Lower lobe of right lung (tissue), 2 donors: ENCODE measurements at regions not wholly inside any gene's neighbourhood (a gene's known extent, or its start where the extent isn't known, plus 50 kb on each side); places are given as distances from the start of the nearest gene placed in this dataset.

Experiments
- ATAC-seq, 2 donors: fragments of 200-7000 bp; cut with Tn5 transposase; one replicate each; pipeline ENCODE4 v1.9.1; 2020 to 2022; ENCODE audit warnings: mild to moderate bottlenecking in 2 of 2, moderate library complexity in 2 of 2
- DNase-seq: peaks from one replicate; pipeline ENCODE4 v3.0.0-alpha.2; 2020
- H3K27ac ChIP-seq: fragments of 200-600 bp; one replicate; pipeline ENCODE4 v1.8.0; 2022
- H3K27me3 ChIP-seq: fragments of 200-600 bp; one replicate; pipeline ENCODE4 v1.8.0; 2022; ENCODE audit warnings: low read depth
- H3K36me3 ChIP-seq: fragments of 200-600 bp; one replicate; pipeline ENCODE4 v1.8.0; 2022; ENCODE audit warnings: mild to moderate bottlenecking
- H3K4me1 ChIP-seq: fragments of 200-600 bp; one replicate; pipeline ENCODE4 v1.8.0; 2022
- H3K4me3 ChIP-seq: fragments of 200-600 bp; one replicate; pipeline ENCODE4 v1.8.0; 2022; ENCODE audit warnings: mild to moderate bottlenecking
- H3K9me3 ChIP-seq: fragments of 200-600 bp; one replicate; pipeline ENCODE4 v1.8.0; 2022
- CTCF ChIP-seq: fragments of 200-600 bp; IDR thresholded peaks from one replicate; pipeline ENCODE4 v1.8.0; 2022; ENCODE audit warnings: antibody characterized with exemption, mild to moderate bottlenecking
- intact Hi-C: fragments of 100-400 bp; cut with DNase I; formaldehyde crosslinking; loops from one replicate; pipeline ENCODE4 v1.11.0; 2022
- donor health status: DM: no; HTN: yes; CAD: no; lungs with severe emphysema.

- no peak overlapping the region for H3K27ac ChIP-seq
- ATAC-seq (peak in 1 of 2 donors; percentile 23), DNase-seq (no peak)
- H3K4me1 ChIP-seq = no peaks in the 10 kb centered on the region
- peaks cover 27% of the 10 kb centered on the region for H3K27me3 ChIP-seq
- intact Hi-C loops = no loop called here
- H3K9me3 ChIP-seq = no peaks in the 10 kb centered on the region
- H3K36me3 ChIP-seq = no peaks in the 10 kb centered on the region
- H3K4me3 ChIP-seq = no peak overlapping the region
- no peak for TF ChIP-seq CTCF
Observed at GRCh38 chr1:50358962-50359361, 64.3 kb downstream of the DMRTA2 start.

DNA sequence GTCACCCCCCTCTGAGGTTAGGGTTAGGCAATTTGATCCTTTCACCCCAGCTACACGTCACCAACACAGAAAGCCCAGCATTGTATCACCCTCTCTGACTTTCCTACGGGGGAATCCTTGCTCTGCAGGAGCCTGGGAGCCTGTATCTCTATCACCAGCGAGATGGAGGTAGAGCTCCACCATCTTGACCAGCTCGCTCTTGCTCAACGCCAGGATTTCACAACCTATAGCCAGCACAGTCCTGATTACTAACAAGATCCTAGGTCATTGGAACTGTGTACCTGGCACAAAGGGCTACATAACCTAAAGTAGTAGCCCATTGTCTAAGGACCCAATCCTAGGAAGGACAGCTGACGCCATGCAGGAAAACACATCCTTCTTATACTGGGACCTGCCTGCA lies 66.1 kb downstream of the DMRTA2 start:
- peaks cover 27% of the 10 kb centered on the region for H3K27me3 ChIP-seq
- no peak for TF ChIP-seq CTCF
- DNase-seq (no peak), ATAC-seq (no peak)
- H3K36me3 ChIP-seq = no peaks in the 10 kb centered on the region
- H3K27ac ChIP-seq = no peak overlapping the region
- H3K4me1 ChIP-seq = no peaks in the 10 kb centered on the region
- H3K4me3 ChIP-seq = no peak overlapping the region
- intact Hi-C loops = no loop called here
- no peaks in the 10 kb centered on the region for H3K9me3 ChIP-seq

DNA sequence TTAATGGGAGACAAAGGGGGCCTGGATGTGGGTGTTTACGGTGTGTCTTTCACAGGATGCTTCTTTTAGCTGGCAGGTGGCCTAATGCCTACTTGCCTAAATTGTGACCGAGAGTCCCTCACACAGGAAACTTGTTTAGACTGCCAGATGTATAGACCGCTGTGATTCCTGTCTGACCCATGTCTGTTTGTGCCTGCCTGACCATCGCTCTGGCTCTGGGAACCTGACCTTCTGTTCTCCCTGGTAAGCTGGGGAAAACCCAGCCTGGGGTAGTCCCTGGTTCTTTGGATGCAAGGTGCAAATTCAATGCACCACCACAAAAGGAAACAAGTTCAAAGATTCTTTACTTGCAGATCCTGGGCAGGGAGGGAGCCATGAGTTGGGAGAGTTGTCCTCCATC lies 68.4 kb downstream of the DMRTA2 start:
- DNase-seq (no peak), ATAC-seq (no peak)
- Histone ChIP-seq H3K4me1 (no peaks in the 10 kb centered on the region), H3K4me3 (no peak overlapping the region), H3K27me3 (peaks cover 27% of the 10 kb centered on the region), H3K36me3 (no peaks in the 10 kb centered on the region), H3K9me3 (no peaks in the 10 kb centered on the region), H3K27ac (no peak overlapping the region)
- intact Hi-C loops = no loop called here
- TF ChIP-seq CTCF = no peak

DNA sequence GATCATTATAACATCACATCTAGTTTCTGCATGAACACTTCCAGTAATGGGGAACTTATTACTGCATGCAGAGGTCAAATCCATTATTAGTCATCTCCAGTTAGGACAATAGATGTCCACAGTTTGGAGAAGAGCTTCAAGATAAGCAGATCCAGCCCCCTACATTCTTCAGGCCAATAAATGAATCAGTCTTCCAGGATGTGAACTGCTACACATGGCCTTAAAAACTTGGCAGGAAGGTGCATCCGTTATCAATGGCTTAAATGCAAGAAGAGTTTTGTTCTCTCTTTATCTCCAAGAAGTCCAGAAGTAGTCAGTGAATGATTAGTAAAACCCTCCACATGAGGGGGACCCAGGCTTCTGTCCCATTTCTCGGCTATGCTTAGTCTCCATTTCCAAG lies 70.8 kb downstream of the DMRTA2 start:
- no peak overlapping the region for H3K4me3 ChIP-seq
- no peak overlapping the region for H3K27ac ChIP-seq
- no peak for DNase-seq
- H3K36me3 ChIP-seq = no peaks in the 10 kb centered on the region
- no peak for TF ChIP-seq CTCF
- ATAC-seq = no peak
- intact Hi-C loops = no loop called here
- H3K9me3 ChIP-seq = no peaks in the 10 kb centered on the region
- no peaks in the 10 kb centered on the region for H3K4me1 ChIP-seq
- peaks cover 7% of the 10 kb centered on the region for H3K27me3 ChIP-seq

DNA sequence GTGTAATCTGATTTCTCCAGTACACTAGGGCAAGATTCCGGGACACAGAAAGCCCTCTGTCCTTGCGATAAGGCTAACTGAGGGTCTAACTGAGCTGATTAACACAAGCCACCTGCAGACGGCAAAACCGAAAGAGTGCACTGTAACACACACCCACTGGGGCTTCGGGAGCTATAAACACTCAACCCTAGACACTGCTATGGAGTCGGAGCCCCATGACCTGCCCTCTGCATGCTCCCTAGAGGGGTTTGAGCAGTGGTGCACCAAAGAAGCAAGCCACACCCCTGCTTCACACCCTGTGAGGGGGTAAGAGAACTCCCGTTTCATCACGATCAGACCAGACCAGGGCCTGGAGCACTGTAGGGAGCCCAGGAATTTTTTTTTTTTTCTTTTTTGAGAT lies 72.4 kb downstream of the DMRTA2 start:
- H3K36me3 ChIP-seq = no peaks in the 10 kb centered on the region
- intact Hi-C loops = no loop called here
- no peaks in the 10 kb centered on the region for H3K9me3 ChIP-seq
- no peak overlapping the region for H3K27ac ChIP-seq
- no peaks in the 10 kb centered on the region for H3K27me3 ChIP-seq
- ATAC-seq = no peak
- no peaks in the 10 kb centered on the region for H3K4me1 ChIP-seq
- no peak for TF ChIP-seq CTCF
- no peak overlapping the region for H3K4me3 ChIP-seq
- DNase-seq = no peak

DNA sequence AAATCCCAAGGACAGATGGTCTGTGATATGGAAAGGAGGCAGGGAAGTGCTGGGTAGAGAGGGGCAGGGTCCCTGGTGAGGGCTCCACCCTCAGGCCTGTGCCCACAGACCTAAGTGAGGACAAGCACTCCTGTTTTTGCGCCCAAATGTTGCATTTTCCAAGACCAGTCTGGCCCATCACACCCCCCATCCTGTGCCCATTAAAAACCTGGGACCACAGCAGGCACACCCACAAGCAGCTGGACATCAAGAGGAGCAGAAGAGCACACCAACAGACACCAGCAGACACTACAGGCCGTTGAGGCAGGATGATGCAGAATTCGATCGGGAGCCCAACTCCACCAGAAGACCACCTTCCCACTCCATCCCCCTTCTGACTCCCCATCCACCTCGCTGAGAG lies 72.8 kb downstream of the DMRTA2 start:
- no peak for DNase-seq
- no peak for ATAC-seq
- Histone ChIP-seq H3K4me1 (no peaks in the 10 kb centered on the region), H3K9me3 (peaks cover 2% of the 10 kb centered on the region), H3K27me3 (no peaks in the 10 kb centered on the region), H3K36me3 (no peaks in the 10 kb centered on the region), H3K27ac (no peak overlapping the region), H3K4me3 (no peak overlapping the region)
- TF ChIP-seq CTCF = no peak
- intact Hi-C loops = no loop called here
